Liver (tissue), 3 donors: ENCODE measurements at regions not wholly inside any gene's neighbourhood (a gene's known extent, or its start where the extent isn't known, plus 50 kb on each side); places are given as distances from the start of the nearest gene placed in this dataset.

Experiments used
- SP1 ChIP-seq: IDR thresholded peaks from 2 replicates; pipeline ENCODE4 v1.6.1; 2018; ENCODE audit warnings: antibody characterized with exemption, mild to moderate bottlenecking
- TF ChIP-seq, protein P1 (sequence below): fragments of 150-350 bp; IDR thresholded peaks from 2 replicates; pipeline ENCODE4 v1.5.1; 2017; ENCODE audit warnings: improper control_type of control experiment, low read depth, low read length; ENCODE audit not compliant: missing input control
- TF ChIP-seq, protein P2 (sequence below): IDR thresholded peaks from 2 replicates; pipeline ENCODE4 v1.6.1; 2016; ENCODE audit warnings: antibody characterized with exemption
- TF ChIP-seq, protein P3 (sequence below): IDR thresholded peaks from 2 replicates; pipeline ENCODE4 v1.6.1; 2016; ENCODE audit warnings: antibody characterized with exemption
- TF ChIP-seq, protein P4 (sequence below): IDR thresholded peaks from 2 replicates; pipeline ENCODE4 v1.6.1; 2016; ENCODE audit warnings: antibody characterized with exemption, mild to moderate bottlenecking
- donor health status: healthy.
- donor health status: healthy.

DNA sequence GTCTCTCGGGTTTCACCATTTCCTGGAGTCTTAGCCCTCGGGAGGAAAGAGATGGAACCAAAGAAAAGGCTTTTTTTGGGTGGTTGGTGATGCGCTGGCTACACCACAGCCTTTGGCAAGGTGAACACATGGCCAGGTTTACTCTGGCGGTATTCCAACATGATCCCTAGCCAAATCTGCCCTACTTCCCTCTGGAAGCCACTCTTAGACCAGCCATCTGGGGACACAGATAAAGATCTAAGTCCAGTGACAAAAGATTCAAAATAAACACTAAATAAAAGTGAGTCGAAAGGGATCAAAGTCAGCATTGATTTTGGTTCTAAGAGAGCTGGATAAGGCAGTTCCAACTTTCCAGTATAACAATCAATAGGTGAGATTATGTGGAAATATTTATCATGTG is 694.5 kb downstream of the VRK1 start:
- TF ChIP-seq, protein P1, sequence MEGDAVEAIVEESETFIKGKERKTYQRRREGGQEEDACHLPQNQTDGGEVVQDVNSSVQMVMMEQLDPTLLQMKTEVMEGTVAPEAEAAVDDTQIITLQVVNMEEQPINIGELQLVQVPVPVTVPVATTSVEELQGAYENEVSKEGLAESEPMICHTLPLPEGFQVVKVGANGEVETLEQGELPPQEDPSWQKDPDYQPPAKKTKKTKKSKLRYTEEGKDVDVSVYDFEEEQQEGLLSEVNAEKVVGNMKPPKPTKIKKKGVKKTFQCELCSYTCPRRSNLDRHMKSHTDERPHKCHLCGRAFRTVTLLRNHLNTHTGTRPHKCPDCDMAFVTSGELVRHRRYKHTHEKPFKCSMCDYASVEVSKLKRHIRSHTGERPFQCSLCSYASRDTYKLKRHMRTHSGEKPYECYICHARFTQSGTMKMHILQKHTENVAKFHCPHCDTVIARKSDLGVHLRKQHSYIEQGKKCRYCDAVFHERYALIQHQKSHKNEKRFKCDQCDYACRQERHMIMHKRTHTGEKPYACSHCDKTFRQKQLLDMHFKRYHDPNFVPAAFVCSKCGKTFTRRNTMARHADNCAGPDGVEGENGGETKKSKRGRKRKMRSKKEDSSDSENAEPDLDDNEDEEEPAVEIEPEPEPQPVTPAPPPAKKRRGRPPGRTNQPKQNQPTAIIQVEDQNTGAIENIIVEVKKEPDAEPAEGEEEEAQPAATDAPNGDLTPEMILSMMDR, result no peak
- TF ChIP-seq, protein P2, sequence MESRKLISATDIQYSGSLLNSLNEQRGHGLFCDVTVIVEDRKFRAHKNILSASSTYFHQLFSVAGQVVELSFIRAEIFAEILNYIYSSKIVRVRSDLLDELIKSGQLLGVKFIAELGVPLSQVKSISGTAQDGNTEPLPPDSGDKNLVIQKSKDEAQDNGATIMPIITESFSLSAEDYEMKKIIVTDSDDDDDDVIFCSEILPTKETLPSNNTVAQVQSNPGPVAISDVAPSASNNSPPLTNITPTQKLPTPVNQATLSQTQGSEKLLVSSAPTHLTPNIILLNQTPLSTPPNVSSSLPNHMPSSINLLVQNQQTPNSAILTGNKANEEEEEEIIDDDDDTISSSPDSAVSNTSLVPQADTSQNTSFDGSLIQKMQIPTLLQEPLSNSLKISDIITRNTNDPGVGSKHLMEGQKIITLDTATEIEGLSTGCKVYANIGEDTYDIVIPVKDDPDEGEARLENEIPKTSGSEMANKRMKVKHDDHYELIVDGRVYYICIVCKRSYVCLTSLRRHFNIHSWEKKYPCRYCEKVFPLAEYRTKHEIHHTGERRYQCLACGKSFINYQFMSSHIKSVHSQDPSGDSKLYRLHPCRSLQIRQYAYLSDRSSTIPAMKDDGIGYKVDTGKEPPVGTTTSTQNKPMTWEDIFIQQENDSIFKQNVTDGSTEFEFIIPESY, result peak; percentile 86
- TF ChIP-seq, protein P3, sequence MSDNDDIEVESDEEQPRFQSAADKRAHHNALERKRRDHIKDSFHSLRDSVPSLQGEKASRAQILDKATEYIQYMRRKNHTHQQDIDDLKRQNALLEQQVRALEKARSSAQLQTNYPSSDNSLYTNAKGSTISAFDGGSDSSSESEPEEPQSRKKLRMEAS, result peak; percentile 84
- TF ChIP-seq SP1, result peak; percentile 72
- TF ChIP-seq, protein P4, sequence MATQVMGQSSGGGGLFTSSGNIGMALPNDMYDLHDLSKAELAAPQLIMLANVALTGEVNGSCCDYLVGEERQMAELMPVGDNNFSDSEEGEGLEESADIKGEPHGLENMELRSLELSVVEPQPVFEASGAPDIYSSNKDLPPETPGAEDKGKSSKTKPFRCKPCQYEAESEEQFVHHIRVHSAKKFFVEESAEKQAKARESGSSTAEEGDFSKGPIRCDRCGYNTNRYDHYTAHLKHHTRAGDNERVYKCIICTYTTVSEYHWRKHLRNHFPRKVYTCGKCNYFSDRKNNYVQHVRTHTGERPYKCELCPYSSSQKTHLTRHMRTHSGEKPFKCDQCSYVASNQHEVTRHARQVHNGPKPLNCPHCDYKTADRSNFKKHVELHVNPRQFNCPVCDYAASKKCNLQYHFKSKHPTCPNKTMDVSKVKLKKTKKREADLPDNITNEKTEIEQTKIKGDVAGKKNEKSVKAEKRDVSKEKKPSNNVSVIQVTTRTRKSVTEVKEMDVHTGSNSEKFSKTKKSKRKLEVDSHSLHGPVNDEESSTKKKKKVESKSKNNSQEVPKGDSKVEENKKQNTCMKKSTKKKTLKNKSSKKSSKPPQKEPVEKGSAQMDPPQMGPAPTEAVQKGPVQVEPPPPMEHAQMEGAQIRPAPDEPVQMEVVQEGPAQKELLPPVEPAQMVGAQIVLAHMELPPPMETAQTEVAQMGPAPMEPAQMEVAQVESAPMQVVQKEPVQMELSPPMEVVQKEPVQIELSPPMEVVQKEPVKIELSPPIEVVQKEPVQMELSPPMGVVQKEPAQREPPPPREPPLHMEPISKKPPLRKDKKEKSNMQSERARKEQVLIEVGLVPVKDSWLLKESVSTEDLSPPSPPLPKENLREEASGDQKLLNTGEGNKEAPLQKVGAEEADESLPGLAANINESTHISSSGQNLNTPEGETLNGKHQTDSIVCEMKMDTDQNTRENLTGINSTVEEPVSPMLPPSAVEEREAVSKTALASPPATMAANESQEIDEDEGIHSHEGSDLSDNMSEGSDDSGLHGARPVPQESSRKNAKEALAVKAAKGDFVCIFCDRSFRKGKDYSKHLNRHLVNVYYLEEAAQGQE, result peak; percentile 11
